ENCODE measurements at regions not wholly inside any gene's neighbourhood (a gene's known extent, or its start where the extent isn't known, plus 50 kb on each side); places are given as distances from the start of the nearest gene placed in this dataset.

DNA sequence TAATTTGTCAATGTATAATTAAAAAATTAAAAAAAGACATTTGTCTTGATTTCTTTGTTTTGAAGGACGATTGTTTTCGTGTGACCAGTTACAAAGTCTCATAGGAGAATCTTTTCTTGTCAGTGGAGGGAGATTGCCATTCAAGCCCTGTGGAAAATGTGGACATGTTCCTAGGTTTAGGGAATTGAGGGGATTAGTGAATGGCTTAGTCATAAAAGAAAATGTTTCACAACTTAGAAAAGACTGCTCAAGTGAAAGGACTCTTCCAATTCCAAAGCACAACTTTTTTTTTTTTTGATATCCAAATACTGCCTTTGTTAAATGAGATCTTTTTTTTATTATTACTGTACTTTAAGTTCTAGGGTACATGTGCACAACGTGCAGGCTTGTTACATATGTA, 140.7 kb upstream of the HABP2 start:
- Histone ChIP-seq H3K36me3 (ENCODE audit: control insufficient read depth in 2 of 2, insufficient read depth in 2 of 2, low read length in 1 of 2) (no peaks in the 10 kb centered on the region), H3K27ac (ENCODE audit: low read depth in 1 of 2, low read length in 1 of 2) (no peak overlapping the region), H3K9me3 (ENCODE audit: control insufficient read depth in 2 of 2, insufficient read depth in 1 of 2, low read length in 1 of 2) (no peaks in the 10 kb centered on the region), H3K4me1 (ENCODE audit: control insufficient read depth in 2 of 2, insufficient read depth in 2 of 2, low read length in 2 of 2) (no peaks in the 10 kb centered on the region), H3K4me3 (ENCODE audit: low read length in 2 of 2) (no peak overlapping the region), H3K27me3 (ENCODE audit: control insufficient read depth in 2 of 2, insufficient read depth in 1 of 2, low read length in 1 of 2) (no peaks in the 10 kb centered on the region)
- 93% methylated on average over 3 of the region's 3 CpGs for WGBS
- DNase-seq (ENCODE audit: low read depth in 6 of 9, low spot score in 9 of 9): no peak

DNA sequence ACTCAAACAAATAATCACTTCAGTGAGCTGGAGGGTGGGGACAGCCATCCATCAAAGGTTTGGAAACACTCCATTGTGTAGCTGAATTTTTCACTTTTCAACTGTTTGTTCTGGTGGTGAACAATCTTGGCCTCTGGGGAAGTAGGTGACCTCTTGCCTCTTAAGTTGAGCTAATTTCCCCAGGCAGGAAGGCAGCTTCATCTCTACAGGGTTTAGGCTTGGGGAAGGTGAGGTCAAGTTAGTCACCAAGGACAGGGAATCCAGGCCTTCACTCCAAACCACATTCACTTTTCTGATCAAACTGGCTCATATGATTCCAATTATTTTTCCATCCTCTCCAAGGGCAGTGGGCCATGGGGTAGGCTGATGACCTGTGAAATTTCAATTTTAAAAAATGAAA, 138.3 kb upstream of the HABP2 start:
- no peaks in the 10 kb centered on the region for H3K9me3 ChIP-seq (ENCODE audit: control insufficient read depth in 2 of 2, insufficient read depth in 1 of 2, low read length in 1 of 2)
- no peaks in the 10 kb centered on the region for H3K4me1 ChIP-seq (ENCODE audit: control insufficient read depth in 2 of 2, insufficient read depth in 2 of 2, low read length in 2 of 2)
- H3K27me3 ChIP-seq (ENCODE audit: control insufficient read depth in 2 of 2, insufficient read depth in 1 of 2, low read length in 1 of 2): no peaks in the 10 kb centered on the region
- no peak for DNase-seq (ENCODE audit: low read depth in 6 of 9, low spot score in 9 of 9)
- no peak overlapping the region for H3K4me3 ChIP-seq (ENCODE audit: low read length in 2 of 2)
- no peak overlapping the region for H3K27ac ChIP-seq (ENCODE audit: low read depth in 1 of 2, low read length in 1 of 2)
- H3K36me3 ChIP-seq (ENCODE audit: control insufficient read depth in 2 of 2, insufficient read depth in 2 of 2, low read length in 1 of 2): no peaks in the 10 kb centered on the region

DNA sequence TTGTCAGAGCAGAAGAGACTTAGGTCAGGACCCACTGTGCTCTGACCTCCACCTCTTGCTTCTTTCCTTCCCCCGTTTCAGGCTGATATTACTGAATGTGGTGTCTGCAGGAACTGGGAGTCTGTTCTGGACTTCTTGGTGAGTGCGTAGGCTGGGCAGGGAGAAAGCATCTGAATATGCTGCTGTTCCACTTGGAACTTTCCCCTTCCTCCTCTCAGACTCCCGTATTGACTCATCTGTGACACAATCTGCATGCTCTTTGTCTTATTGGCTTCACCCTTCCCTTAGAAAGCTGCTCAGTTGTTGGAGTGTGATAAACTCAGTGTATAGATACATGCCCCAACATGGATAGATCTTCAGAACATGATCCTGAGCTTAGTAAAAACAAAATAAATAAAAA, 137.6 kb upstream of the HABP2 start:
- no peak overlapping the region for H3K27ac ChIP-seq (ENCODE audit: low read depth in 1 of 2, low read length in 1 of 2)
- no peaks in the 10 kb centered on the region for H3K36me3 ChIP-seq (ENCODE audit: control insufficient read depth in 2 of 2, insufficient read depth in 2 of 2, low read length in 1 of 2)
- 90% methylated on average over 3 of the region's 3 CpGs for WGBS

GRCh38 chr10:113420057-113420732, 132.7 kb upstream of the HABP2 start:
- H3K27ac ChIP-seq (ENCODE audit: low read depth in 1 of 2, low read length in 1 of 2): no peak overlapping the region
- no peaks in the 10 kb centered on the region for H3K9me3 ChIP-seq (ENCODE audit: control insufficient read depth in 2 of 2, insufficient read depth in 1 of 2, low read length in 1 of 2)
- DNase-seq (ENCODE audit: low read depth in 6 of 9, low spot score in 9 of 9): no peak
- H3K27me3 ChIP-seq (ENCODE audit: control insufficient read depth in 2 of 2, insufficient read depth in 1 of 2, low read length in 1 of 2): no peaks in the 10 kb centered on the region
- WGBS: 95% methylated on average over 2 of the region's 2 CpGs
- no peak overlapping the region for H3K4me3 ChIP-seq (ENCODE audit: low read length in 2 of 2)
- H3K4me1 ChIP-seq (ENCODE audit: control insufficient read depth in 2 of 2, insufficient read depth in 2 of 2, low read length in 2 of 2): no peaks in the 10 kb centered on the region
- H3K36me3 ChIP-seq (ENCODE audit: control insufficient read depth in 2 of 2, insufficient read depth in 2 of 2, low read length in 1 of 2): no peaks in the 10 kb centered on the region

More for the DNA sequence above, 137.6 kb upstream of the HABP2 start:
- no peaks in the 10 kb centered on the region for H3K27me3 ChIP-seq (ENCODE audit: control insufficient read depth in 2 of 2, insufficient read depth in 1 of 2, low read length in 1 of 2)
- H3K4me1 ChIP-seq (ENCODE audit: control insufficient read depth in 2 of 2, insufficient read depth in 2 of 2, low read length in 2 of 2): no peaks in the 10 kb centered on the region
- DNase-seq (ENCODE audit: low read depth in 6 of 9, low spot score in 9 of 9): no peak
- no peaks in the 10 kb centered on the region for H3K9me3 ChIP-seq (ENCODE audit: control insufficient read depth in 2 of 2, insufficient read depth in 1 of 2, low read length in 1 of 2)
- no peak overlapping the region for H3K4me3 ChIP-seq (ENCODE audit: low read length in 2 of 2)

- H3K4me3 ChIP-seq (ENCODE audit: low read length in 2 of 2): no peak overlapping the region
- H3K9me3 ChIP-seq (ENCODE audit: control insufficient read depth in 2 of 2, insufficient read depth in 1 of 2, low read length in 1 of 2): no peaks in the 10 kb centered on the region
- no peaks in the 10 kb centered on the region for H3K4me1 ChIP-seq (ENCODE audit: control insufficient read depth in 2 of 2, insufficient read depth in 2 of 2, low read length in 2 of 2)
- H3K27ac ChIP-seq (ENCODE audit: low read depth in 1 of 2, low read length in 1 of 2): no peak overlapping the region
- no peaks in the 10 kb centered on the region for H3K36me3 ChIP-seq (ENCODE audit: control insufficient read depth in 2 of 2, insufficient read depth in 2 of 2, low read length in 1 of 2)
- WGBS: 96% methylated on average over 9 of the region's 9 CpGs
- no peak for DNase-seq (ENCODE audit: low read depth in 6 of 9, low spot score in 9 of 9)
- no peaks in the 10 kb centered on the region for H3K27me3 ChIP-seq (ENCODE audit: control insufficient read depth in 2 of 2, insufficient read depth in 1 of 2, low read length in 1 of 2)
Measured at GRCh38 chr10:113420733-113421675, 131.8 kb upstream of the HABP2 start.

- Histone ChIP-seq H3K36me3 (ENCODE audit: control insufficient read depth in 2 of 2, insufficient read depth in 2 of 2, low read length in 1 of 2) (no peaks in the 10 kb centered on the region), H3K9me3 (ENCODE audit: control insufficient read depth in 2 of 2, insufficient read depth in 1 of 2, low read length in 1 of 2) (no peaks in the 10 kb centered on the region), H3K27me3 (ENCODE audit: control insufficient read depth in 2 of 2, insufficient read depth in 1 of 2, low read length in 1 of 2) (no peaks in the 10 kb centered on the region), H3K27ac (ENCODE audit: low read depth in 1 of 2, low read length in 1 of 2) (no peak overlapping the region), H3K4me3 (ENCODE audit: low read length in 2 of 2) (no peak overlapping the region), H3K4me1 (ENCODE audit: control insufficient read depth in 2 of 2, insufficient read depth in 2 of 2, low read length in 2 of 2) (no peaks in the 10 kb centered on the region)
- DNase-seq (ENCODE audit: low read depth in 6 of 9, low spot score in 9 of 9): no peak
- 93% methylated on average over 2 of the region's 2 CpGs for WGBS
Measured at GRCh38 chr10:113422371-113422770, 130.5 kb upstream of the HABP2 start.

- H3K27ac ChIP-seq (ENCODE audit: low read depth in 1 of 2, low read length in 1 of 2): no peak overlapping the region
- H3K9me3 ChIP-seq (ENCODE audit: control insufficient read depth in 2 of 2, insufficient read depth in 1 of 2, low read length in 1 of 2): no peaks in the 10 kb centered on the region
- no peak for DNase-seq (ENCODE audit: low read depth in 6 of 9, low spot score in 9 of 9)
- H3K4me3 ChIP-seq (ENCODE audit: low read length in 2 of 2): no peak overlapping the region
- 96% methylated on average over 14 of the region's 14 CpGs for WGBS
- no peaks in the 10 kb centered on the region for H3K4me1 ChIP-seq (ENCODE audit: control insufficient read depth in 2 of 2, insufficient read depth in 2 of 2, low read length in 2 of 2)
- no peaks in the 10 kb centered on the region for H3K36me3 ChIP-seq (ENCODE audit: control insufficient read depth in 2 of 2, insufficient read depth in 2 of 2, low read length in 1 of 2)
- no peaks in the 10 kb centered on the region for H3K27me3 ChIP-seq (ENCODE audit: control insufficient read depth in 2 of 2, insufficient read depth in 1 of 2, low read length in 1 of 2)
Measured at GRCh38 chr10:113423981-113424721, 128.7 kb upstream of the HABP2 start.

GRCh38 chr10:113425008-113425407, 127.8 kb upstream of the HABP2 start:
- no peaks in the 10 kb centered on the region for H3K36me3 ChIP-seq (ENCODE audit: control insufficient read depth in 2 of 2, insufficient read depth in 2 of 2, low read length in 1 of 2)
- H3K9me3 ChIP-seq (ENCODE audit: control insufficient read depth in 2 of 2, insufficient read depth in 1 of 2, low read length in 1 of 2): no peaks in the 10 kb centered on the region
- no peaks in the 10 kb centered on the region for H3K27me3 ChIP-seq (ENCODE audit: control insufficient read depth in 2 of 2, insufficient read depth in 1 of 2, low read length in 1 of 2)
- no peak for DNase-seq (ENCODE audit: low read depth in 6 of 9, low spot score in 9 of 9)
- H3K27ac ChIP-seq (ENCODE audit: low read depth in 1 of 2, low read length in 1 of 2): no peak overlapping the region
- 97% methylated on average over 3 of the region's 3 CpGs for WGBS
- H3K4me1 ChIP-seq (ENCODE audit: control insufficient read depth in 2 of 2, insufficient read depth in 2 of 2, low read length in 2 of 2): no peaks in the 10 kb centered on the region
- H3K4me3 ChIP-seq (ENCODE audit: low read length in 2 of 2): no peak overlapping the region

GRCh38 chr10:113425541-113425951, 127.3 kb upstream of the HABP2 start:
- no peaks in the 10 kb centered on the region for H3K27me3 ChIP-seq (ENCODE audit: control insufficient read depth in 2 of 2, insufficient read depth in 1 of 2, low read length in 1 of 2)
- H3K9me3 ChIP-seq (ENCODE audit: control insufficient read depth in 2 of 2, insufficient read depth in 1 of 2, low read length in 1 of 2): no peaks in the 10 kb centered on the region
- no peaks in the 10 kb centered on the region for H3K4me1 ChIP-seq (ENCODE audit: control insufficient read depth in 2 of 2, insufficient read depth in 2 of 2, low read length in 2 of 2)
- 95% methylated on average over 7 of the region's 7 CpGs for WGBS
- no peaks in the 10 kb centered on the region for H3K36me3 ChIP-seq (ENCODE audit: control insufficient read depth in 2 of 2, insufficient read depth in 2 of 2, low read length in 1 of 2)
- no peak for DNase-seq (ENCODE audit: low read depth in 6 of 9, low spot score in 9 of 9)
- no peak overlapping the region for H3K4me3 ChIP-seq (ENCODE audit: low read length in 2 of 2)
- H3K27ac ChIP-seq (ENCODE audit: low read depth in 1 of 2, low read length in 1 of 2): no peak overlapping the region
